ENCODE measurements at regions not wholly inside any gene's neighbourhood (a gene's known extent, or its start where the extent isn't known, plus 50 kb on each side); places are given as distances from the start of the nearest gene placed in this dataset.
A peak's percentile ranks its signal among the peaks of the same experiment; 100 is the strongest.

DNA sequence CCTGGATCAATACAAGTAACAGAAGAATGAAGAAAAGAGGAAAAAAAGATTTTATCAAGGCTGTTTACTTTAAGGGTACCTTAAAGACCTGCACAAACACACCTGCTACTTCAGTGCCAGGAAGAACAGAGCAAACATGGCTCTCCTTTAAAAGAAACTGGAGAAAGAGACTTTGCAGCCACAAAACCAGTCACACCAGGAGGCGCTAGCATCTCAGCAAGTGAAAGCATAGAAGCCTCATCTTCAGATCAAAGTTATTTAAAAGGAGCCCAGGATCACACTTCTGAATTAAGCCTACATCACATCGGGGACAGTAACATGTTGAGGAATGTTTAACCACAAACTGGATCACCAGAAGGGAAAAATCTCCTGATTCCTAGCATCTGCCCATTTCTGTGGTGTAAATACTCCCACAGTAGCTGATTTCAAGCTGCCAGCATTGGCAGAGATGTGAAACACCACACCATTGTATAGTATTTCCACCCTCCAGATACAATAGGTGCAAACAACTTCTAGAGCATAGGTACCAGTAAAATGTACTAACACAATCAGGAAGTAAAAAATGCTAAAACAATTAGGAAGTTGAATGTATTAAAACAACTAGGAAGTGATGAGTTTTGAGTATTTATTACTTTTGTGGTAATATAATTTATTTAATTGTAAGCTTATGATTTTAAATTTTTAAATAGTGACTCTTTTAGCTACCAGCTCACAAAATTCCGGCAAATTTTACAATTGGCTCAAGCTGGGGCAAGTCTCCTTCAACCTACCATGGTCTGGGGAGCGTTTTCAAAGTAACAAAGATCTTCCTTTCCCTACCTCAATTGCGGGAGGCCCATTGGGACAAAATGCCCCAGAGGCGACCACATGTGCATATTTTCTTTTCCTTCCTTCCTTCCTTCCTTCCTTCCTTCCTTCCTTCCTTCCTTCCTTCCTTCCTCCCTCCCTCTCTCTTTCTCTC lies 105.3 kb upstream of the CLDN14 start:
- no peak overlapping the region for H3K4me3 ChIP-seq (ENCODE audit: low read length)
- peak; percentile 32 for DNase-seq (ENCODE audit: low read depth, low spot score)

DNA sequence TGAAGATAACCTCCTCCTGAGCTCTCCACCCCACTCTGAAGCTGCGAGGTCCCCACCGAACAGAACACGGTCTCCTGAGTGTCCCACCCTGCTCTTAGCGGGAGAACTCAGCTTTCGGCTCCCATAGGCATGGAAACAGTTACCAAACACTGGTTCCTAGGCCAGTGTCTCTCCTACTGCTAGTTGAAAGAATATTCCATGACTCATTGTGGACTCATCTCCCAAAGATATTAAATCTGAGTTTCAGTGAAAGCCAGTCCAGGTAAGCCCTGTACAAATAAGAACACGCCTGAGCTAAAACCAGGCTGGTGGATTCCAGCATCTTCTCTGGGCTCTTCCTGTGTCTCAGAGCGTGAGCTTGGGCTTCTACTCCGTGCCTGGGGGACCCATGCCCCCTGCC lies 107.5 kb upstream of the CLDN14 start:
- H3K4me3 ChIP-seq (ENCODE audit: low read length): no peak overlapping the region
- no peak for DNase-seq (ENCODE audit: low read depth, low spot score)

DNA sequence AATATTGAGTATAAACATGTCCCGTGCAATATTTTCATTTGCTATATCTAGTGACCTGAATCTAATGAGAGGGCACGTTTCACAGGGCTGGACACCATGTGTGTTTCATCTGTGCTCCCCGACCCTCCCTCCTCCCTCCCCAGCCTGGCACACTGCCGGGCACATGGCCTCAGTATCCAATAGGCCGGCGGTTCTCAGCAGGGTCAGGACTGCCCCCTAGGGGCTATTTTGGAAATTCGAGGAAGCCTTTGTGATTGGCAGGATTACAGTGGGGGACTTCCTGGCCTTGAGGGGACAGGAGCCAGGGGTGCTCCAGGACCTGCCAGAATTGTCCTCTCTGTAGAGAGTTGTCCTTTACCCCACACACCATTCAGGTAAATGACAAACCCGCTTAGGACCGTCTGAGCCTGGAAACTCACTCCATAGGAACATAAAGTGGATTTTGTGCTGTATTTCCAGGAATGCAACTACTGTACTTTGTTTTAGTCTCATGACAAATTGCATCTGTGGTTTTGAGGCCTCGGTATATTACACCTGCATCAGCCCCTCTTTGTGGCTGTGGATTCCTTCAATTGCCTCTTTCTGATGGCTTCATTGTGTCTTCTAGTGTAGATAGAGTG lies 109.5 kb upstream of the SIM2 start:
- H3K4me3 ChIP-seq (ENCODE audit: low read length): no peak overlapping the region
- peak; percentile 29 for DNase-seq (ENCODE audit: low read depth, low spot score)

DNA sequence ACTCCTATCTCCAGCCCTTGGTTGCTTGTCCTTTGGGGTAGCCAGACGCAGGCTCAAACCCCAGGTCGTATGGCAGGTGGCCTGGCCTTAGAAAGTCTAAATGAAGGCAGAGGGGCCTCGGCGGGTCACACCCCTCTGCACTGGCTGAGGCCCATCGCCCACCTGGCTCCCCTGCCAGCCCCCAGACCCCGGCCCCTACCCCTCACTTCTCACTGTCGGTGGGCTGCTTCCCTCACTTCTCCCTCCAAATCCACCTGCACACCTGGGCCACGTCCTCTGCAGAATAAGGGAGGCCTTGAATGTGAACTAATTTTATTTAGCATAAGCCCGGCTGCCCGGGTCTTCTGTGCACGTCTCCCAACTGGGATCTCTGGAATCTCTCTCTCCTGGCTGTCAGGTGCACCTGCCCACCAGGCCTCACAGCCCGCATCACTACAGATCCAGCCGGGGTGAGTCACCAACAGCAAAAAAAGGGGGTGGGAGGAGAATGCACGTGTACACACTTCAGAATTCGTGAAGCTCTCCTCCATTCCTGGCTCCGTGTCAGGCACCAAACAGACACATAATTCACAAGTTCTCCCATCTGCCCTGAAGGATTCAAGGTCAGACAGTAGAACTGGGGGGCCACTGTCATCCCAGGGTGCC lies 107.5 kb upstream of the SIM2 start:
- no peak for DNase-seq (ENCODE audit: low read depth, low spot score)
- no peak overlapping the region for H3K4me3 ChIP-seq (ENCODE audit: low read length)

DNA sequence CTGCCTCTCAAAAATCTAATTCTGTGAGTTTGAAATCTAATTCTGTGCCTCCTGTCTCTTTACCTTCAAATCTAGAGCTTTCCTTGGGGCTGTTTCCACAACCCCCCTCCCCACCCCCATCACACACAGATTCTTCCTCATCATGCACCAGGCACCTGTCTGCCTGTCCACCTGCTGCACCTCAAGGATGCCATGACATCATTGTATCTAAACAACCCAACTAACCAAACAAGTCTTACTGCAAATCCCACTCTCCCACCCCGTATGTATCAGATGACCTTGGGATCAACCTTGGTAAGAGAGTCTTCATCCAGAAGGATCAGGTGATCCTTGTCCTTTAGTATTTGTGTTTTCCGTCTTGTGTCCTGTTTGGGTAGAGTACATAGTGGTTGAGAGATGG lies 102.7 kb upstream of the SIM2 start:
- H3K4me3 ChIP-seq (ENCODE audit: low read length): no peak overlapping the region
- DNase-seq (ENCODE audit: low read depth, low spot score): no peak

DNA sequence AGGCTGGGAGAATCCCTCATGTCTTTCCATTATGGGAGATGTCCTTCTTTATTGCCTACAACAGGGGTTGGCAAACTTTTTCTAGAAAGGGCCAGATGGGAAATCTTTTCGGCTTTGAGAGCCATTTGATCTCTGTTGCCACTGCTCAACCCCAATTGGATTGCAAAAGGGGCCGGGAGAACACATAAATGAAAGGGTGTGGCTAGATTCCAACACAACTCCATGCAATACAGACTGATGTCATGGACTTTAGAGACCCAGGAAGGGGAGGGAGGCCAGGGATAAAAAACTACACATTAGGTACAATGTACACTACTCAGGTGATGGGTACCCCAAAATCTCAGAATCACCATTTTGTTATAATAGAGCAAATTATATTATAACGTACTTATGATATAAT lies 97.6 kb upstream of the SIM2 start:
- DNase-seq (ENCODE audit: low read depth, low spot score): no peak
- no peak overlapping the region for H3K4me3 ChIP-seq (ENCODE audit: low read length)

DNA sequence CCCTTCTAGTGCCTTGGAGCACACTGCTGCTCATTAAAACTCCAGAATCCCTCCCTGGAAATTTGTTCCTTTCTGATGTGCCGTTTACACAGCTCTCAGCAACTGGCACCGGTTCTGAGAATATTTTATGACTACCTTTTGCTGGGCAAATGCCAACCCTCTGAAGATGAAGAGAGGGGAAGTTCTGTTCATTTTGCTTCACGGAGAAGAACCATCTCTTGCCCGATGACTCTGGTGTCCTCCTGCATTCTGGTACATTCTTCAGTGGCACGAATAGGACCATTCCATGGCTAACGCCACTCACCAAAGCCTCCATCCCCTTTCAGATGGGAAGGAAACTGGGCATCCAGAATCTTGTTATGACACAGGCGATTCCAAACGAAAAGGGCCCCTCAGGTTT lies 96.2 kb upstream of the SIM2 start:
- DNase-seq (ENCODE audit: low read depth, low spot score): no peak
- H3K4me3 ChIP-seq (ENCODE audit: low read length): no peak overlapping the region

DNA sequence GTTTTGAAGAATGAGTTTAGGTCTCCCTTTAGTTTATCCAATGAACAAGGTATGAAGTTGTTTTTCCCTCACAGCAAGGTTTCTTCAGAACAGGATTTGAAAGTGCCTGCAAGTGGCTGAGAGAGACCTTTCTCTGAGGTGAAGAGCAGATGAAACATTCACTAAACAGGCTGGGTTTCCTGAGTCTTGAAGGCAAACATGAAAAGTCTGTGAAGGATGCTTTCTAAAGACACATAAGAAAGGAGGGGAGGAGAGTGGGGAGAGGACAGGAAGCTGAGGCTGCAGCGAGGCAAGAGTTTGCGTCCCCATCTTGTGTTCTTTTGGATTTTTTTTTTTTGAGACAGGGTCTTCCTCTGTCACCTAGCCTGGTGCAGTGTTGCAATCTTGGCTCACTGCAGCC lies 95.7 kb upstream of the SIM2 start:
- peak; percentile 57 for DNase-seq (ENCODE audit: low read depth, low spot score)
- no peak overlapping the region for H3K4me3 ChIP-seq (ENCODE audit: low read length)

DNA sequence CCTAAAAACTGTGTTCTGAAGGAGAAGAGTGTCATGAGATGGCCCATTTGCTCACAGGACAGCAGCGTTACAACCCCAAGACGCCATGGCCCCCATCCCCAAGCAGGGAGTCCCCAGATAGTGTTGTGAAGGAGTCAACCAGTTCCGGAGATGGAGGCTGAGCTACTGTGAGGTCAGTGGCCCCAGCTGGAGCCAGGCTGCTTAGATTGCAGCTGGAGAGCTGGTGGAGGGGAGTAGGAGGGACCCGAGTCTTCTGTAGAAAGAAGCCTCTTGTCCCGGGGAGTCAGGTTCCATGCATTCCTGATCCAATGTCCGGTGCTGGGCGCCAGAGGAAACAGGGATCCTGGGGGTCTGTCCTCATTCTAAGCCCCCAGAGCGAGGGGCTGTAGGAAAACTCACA lies 93.5 kb upstream of the SIM2 start:
- H3K4me3 ChIP-seq (ENCODE audit: low read length): no peak overlapping the region
- DNase-seq (ENCODE audit: low read depth, low spot score): no peak

DNA sequence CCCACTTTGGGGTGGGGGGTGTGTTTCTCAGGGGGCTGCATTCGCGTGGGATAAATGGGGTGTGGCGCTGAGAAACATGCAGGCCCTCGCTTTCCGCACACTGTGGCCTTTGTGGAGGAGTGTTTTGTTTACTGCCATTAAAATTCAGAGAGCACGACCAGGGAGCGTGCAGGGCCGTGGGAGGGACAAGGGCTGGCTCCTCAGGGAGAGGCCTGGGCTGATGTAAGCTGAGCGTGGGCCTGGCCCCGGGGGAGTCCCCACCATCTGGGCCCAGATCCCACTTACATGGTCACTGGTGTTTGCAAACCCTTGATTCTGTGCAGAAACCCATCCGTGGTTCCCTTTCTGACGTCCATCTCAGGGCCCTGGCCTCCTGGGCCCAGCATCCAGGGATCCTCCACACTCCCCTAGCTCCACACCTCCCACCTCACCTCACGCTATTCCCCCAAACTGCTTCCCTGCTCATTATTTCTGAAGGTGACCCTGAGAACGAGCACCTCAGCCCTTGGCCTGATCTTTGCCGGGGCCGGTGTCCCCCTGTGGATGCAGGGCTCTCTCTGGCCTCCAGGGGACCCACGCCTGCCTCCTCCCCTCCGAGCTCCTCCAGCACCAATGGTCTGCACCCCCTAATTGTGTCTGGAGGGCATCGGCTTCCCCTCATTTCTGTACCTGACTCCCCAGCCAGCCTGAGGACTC lies 92.5 kb upstream of the SIM2 start:
- DNase-seq (ENCODE audit: low read depth, low spot score): no peak
- no peak overlapping the region for H3K4me3 ChIP-seq (ENCODE audit: low read length)

DNA sequence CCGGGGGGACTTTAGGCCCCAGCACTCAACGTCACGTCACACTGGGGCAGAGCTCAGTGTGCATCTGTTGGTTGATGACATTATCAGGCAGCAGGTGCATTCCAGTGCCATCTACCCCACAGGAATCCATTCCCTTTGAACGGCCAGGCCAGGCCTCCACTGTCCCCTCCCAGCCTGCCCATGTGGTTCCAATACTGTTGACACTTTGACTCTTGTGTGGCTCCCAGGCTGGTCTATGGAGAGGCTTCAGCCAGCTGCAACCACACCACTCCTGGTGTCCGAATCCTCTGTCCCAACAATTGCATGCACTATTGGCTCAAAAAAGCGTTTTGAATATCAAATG lies 92.0 kb upstream of the SIM2 start:
- no peak overlapping the region for H3K4me3 ChIP-seq (ENCODE audit: low read length)
- DNase-seq (ENCODE audit: low read depth, low spot score): no peak

DNA sequence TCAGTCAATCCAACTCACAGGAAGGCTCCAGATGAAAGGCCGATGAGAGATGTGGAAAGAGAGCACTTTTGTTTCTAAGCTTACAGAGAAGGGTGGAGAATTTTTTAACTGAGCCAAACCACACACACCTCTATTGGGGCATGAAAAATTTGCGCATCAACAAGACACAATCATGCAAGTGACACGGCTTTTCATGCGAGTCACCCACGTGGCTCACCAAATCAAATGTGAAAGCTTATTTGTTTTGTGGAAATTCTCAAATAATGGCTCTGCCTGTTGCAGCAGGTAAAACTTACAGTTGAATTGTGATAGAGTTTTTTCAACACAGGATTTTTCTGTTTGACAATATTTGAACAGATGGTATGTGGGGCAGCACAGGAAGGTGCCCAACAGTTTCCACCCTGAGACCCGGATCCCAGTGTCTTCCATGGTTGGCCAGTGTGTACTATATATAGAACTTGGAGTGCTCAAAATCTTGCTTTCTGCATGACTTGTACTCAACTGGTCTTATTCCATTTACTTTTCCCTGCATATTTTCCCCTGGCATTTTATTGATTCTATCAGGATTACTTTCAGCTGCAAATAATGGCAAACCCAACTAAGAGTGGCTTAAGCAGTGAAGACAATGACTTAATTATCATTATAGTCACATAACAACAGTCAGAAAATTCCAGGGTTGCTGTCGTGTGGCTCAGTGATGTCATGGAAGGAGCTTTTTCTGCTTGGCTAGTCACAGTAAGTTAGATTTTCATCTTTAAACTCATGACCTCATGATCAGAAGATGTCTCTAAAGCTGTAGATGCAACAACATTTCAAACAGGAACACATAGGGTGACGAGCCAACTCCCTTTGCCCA lies 90.6 kb upstream of the SIM2 start:
- H3K4me3 ChIP-seq (ENCODE audit: low read length): no peak overlapping the region
- no peak for DNase-seq (ENCODE audit: low read depth, low spot score)

DNA sequence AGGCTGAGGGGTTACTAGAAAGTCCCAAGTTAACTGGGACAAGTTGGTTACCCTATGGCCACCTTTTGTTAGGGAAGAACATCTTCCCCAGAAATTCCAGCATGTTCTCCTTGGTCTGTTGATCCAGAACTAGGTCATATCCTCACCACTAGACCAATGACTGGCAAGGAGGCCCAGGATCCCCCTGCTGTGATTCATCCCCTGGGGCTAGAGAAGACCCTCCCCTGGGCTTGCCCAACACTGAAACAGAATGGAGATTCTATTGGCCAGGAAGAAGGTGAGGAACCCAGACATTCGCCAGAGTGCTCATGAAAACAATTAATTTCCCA lies 90.1 kb upstream of the SIM2 start:
- H3K4me3 ChIP-seq (ENCODE audit: low read length): no peak overlapping the region
- DNase-seq (ENCODE audit: low read depth, low spot score): no peak

DNA sequence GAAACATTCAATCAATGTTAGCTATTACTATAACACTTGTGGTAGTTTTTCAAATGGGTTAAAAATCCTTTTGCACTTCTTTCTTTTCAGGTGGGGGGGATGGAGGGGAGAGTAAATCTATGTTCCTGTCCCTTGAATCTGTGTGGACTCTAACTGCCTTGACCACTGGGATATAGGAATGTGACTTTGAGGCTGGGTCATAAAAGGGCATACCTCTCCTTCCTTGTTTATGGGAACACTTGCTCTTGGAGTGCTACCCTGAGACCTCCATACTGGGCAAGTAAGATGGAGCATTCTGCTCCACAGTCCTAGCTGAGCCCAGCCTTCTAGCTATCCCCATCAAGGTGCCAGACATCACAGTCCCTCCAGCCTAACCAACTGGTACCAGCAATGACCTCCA lies 89.3 kb upstream of the SIM2 start:
- DNase-seq (ENCODE audit: low read depth, low spot score): no peak
- no peak overlapping the region for H3K4me3 ChIP-seq (ENCODE audit: low read length)

DNA sequence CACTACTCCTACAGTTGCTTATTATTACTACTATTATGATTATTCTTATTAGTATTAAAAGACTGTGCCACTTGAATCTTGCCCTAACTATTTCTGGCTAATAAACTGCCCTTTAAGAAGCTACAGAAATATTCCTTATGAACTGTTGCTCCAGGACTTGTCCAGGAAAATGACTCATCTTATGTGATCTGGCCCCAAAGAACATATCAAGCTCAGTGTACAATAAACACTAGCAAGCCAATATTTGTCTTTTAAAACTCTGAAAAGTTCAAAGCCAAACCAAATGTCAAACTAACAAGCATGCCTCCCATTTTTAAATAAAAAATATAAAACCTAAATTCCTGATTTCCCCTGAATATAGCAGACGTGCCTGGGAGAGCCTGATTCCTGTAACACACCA lies 88.7 kb upstream of the SIM2 start:
- no peak for DNase-seq (ENCODE audit: low read depth, low spot score)

DNA sequence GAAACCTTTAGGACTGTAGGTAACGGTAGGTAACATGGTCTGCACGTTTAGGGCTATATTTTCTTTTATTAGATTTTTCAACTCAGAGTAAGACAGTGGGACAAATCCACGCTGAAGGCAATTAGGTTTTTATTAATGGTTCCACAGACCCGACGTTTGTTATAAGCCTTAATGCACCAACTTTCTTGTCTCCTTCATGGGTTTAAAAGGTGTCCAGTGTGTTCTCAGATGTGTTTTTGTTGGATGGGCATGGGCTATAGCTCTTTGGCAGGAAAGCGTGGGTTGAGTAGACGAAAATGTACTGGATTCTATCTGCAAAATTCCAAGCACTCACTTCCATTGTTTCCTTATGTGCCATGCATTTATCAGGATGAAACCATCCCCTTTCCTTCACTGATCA lies 88.0 kb upstream of the SIM2 start:
- H3K4me3 ChIP-seq (ENCODE audit: low read length): no peak overlapping the region
- DNase-seq (ENCODE audit: low read depth, low spot score): no peak

More for the DNA sequence above, 88.7 kb upstream of the SIM2 start:
- no peak overlapping the region for H3K4me3 ChIP-seq (ENCODE audit: low read length)

DNA sequence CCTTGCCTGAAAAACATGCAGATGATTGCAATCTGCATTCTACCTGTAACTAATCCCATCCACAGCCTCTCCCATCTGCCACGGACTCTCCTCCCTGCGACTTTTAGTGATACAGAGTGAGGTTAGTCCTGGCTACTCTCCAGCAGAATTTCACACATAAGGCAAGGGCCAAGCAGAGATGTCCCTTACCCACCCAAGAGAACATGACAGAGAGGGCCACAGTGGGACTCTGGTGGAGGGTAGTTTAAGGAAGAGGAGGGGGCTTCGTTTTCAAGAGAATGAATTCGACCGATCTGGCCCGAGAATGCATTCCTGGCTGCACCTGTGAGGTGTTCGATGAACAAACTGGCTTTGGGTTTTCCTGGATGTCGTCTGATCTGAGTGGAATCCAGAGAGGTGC lies 87.5 kb upstream of the SIM2 start:
- no peak for DNase-seq (ENCODE audit: low read depth, low spot score)

DNA sequence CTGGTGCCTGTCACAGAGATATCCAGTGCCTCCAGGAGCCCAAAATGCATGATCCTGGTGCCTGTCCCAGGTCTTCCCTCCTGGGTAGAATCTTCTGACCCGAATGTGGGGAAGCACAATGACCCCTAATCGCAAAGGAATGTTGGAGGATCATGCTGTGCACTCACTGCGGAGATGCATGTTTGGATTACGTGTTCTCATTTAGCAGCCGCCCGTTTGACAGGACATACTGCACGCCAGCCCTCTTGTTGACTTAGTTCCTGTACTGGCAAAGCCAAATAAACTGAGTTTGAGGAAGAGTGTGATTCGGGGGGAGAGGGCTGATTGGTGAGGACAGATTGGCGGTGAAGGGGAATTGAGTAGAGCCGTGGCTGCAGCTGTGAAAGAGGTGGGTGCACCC lies 85.9 kb upstream of the SIM2 start:
- H3K4me3 ChIP-seq (ENCODE audit: low read length): no peak overlapping the region
- no peak for DNase-seq (ENCODE audit: low read depth, low spot score)

More for the DNA sequence above, 87.5 kb upstream of the SIM2 start:
- no peak overlapping the region for H3K4me3 ChIP-seq (ENCODE audit: low read length)

DNA sequence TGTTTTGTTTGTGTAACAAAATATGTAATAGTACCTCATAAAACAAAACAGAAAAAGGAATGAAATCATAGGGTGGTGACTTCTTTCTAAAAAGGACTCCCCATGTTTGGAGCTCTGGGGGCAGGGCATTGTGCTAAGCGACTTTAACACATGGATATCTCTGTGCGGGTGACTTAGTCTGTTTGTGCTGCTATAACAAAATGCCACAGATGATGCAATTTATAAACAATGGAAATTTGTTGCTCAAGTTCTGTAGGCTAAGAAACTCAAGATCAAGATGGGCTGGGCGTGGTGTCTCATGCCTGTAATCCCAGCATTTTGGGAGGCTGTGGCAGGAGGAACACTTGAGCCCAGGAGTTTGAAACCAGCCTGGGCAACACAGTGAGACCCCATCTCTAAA lies 85.4 kb upstream of the SIM2 start:
- H3K4me3 ChIP-seq (ENCODE audit: low read length): no peak overlapping the region
- no peak for DNase-seq (ENCODE audit: low read depth, low spot score)
